Astrocyte (in vitro differentiated cells and primary cell): ENCODE measurements at regions not wholly inside any gene's neighbourhood (a gene's known extent, or its start where the extent isn't known, plus 50 kb on each side); places are given as distances from the start of the nearest gene placed in this dataset.

Source experiments
- DNase-seq: peaks from one replicate; pipeline ENCODE4 v3.0.0-alpha.2; 2010; ENCODE audit warnings: low read depth
- FAIRE-seq: peaks from 2 replicates; lab custom pipeline; 2011; peaks lifted over from hg19 to GRCh38; lab: Jason Lieb, UNC
- H2AFZ ChIP-seq: 2 replicates; pipeline ENCODE4 v1.6.0; 2012; ENCODE audit warnings: low read depth, low read length, inconsistent platforms
- H3K27ac ChIP-seq: 2 replicates; pipeline ENCODE4 v1.5.1; 2011; ENCODE audit warnings: low read depth, low read length, inconsistent platforms
- H3K27me3 ChIP-seq: 2 replicates; pipeline ENCODE4 v1.6.0; 2011; ENCODE audit warnings: low read length, inconsistent platforms; ENCODE audit not compliant: insufficient read depth
- H3K36me3 ChIP-seq: 2 replicates; pipeline ENCODE4 v1.5.1; 2011; ENCODE audit warnings: low read length, inconsistent platforms; ENCODE audit not compliant: insufficient read depth
- H3K4me1 ChIP-seq: 2 replicates; pipeline ENCODE4 v1.5.1; 2011; ENCODE audit warnings: low read length, inconsistent platforms; ENCODE audit not compliant: insufficient read depth
- H3K4me2 ChIP-seq: 2 replicates; pipeline ENCODE4 v1.6.0; 2012; ENCODE audit warnings: low read length, inconsistent platforms
- H3K4me3 ChIP-seq: 2 replicates; pipeline ENCODE4 v1.5.1; 2011; ENCODE audit warnings: low read depth, mild to moderate bottlenecking, low read length, inconsistent platforms; ENCODE audit not compliant: insufficient read depth
- H3K79me2 ChIP-seq: 2 replicates; pipeline ENCODE4 v1.6.0; 2012; ENCODE audit warnings: mild to moderate bottlenecking, low read length, inconsistent platforms; ENCODE audit not compliant: insufficient read depth
- H3K9ac ChIP-seq: 2 replicates; pipeline ENCODE4 v1.6.0; 2012; ENCODE audit warnings: mild to moderate bottlenecking, low read length, inconsistent platforms
- H3K9me3 ChIP-seq: 2 replicates; pipeline ENCODE4 v1.5.1; 2012; ENCODE audit warnings: low read depth, mild to moderate bottlenecking, low read length, inconsistent platforms; ENCODE audit not compliant: insufficient read depth
- H4K20me1 ChIP-seq: 2 replicates; pipeline ENCODE4 v1.6.0; 2012; ENCODE audit warnings: low read length, inconsistent platforms; ENCODE audit not compliant: insufficient read depth
- H3K27ac Mint-ChIP-seq: one replicate; pipeline ENCODE4 v1.8.0; 2021; ENCODE audit warnings: mild to moderate bottlenecking, mixed read lengths; ENCODE audit not compliant: unreplicated experiment
- H3K27me3 Mint-ChIP-seq: one replicate; pipeline ENCODE4 v1.8.0; 2021; ENCODE audit warnings: low read depth, mixed read lengths; ENCODE audit not compliant: unreplicated experiment
- H3K36me3 Mint-ChIP-seq: one replicate; pipeline ENCODE4 v1.8.0; 2021; ENCODE audit warnings: low read depth, mixed read lengths; ENCODE audit not compliant: unreplicated experiment
- H3K4me1 Mint-ChIP-seq: one replicate; pipeline ENCODE4 v1.8.0; 2021; ENCODE audit warnings: low read depth, mixed read lengths; ENCODE audit not compliant: unreplicated experiment
- H3K4me3 Mint-ChIP-seq: one replicate; pipeline ENCODE4 v1.8.0; 2021; ENCODE audit warnings: mild to moderate bottlenecking, moderate library complexity, mixed read lengths; ENCODE audit not compliant: unreplicated experiment
- H3K9me3 Mint-ChIP-seq: one replicate; pipeline ENCODE4 v1.8.0; 2021; ENCODE audit warnings: mild to moderate bottlenecking, mixed read lengths; ENCODE audit not compliant: unreplicated experiment
- CTCF ChIP-seq: IDR thresholded peaks from 2 replicates; pipeline ENCODE4 v1.5.1; 2011; ENCODE audit warnings: low read depth, mild to moderate bottlenecking, inconsistent platforms, low read length, moderate library complexity; ENCODE audit not compliant: insufficient read depth
- EZH2 ChIP-seq: IDR thresholded peaks from 2 replicates; pipeline ENCODE4 v1.6.1; 2012; ENCODE audit warnings: mild to moderate bottlenecking, low read length, inconsistent platforms; ENCODE audit not compliant: insufficient read depth

- Histone ChIP-seq H3K4me1 (no peaks in the 10 kb centered on the region), H3K27ac (no peak overlapping the region), H3K4me2 (no peak overlapping the region), H3K36me3 (no peaks in the 10 kb centered on the region), H3K27me3 (no peaks in the 10 kb centered on the region), H3K9me3 (no peaks in the 10 kb centered on the region), H4K20me1 (no peaks in the 10 kb centered on the region), H3K9ac (no peak overlapping the region), H3K79me2 (no peaks in the 10 kb centered on the region), H3K4me3 (no peak overlapping the region), H2AFZ (no peak overlapping the region)
- DNase-seq: no peak
- no peak overlapping the region for H3K4me3 Mint-ChIP-seq
- H3K27me3 Mint-ChIP-seq: no peaks in the 10 kb centered on the region
- FAIRE-seq: no peak
- H3K36me3 Mint-ChIP-seq: no peaks in the 10 kb centered on the region
- no peaks in the 10 kb centered on the region for H3K4me1 Mint-ChIP-seq
- TF ChIP-seq EZH2 (no peak), CTCF (no peak)
- H3K27ac Mint-ChIP-seq: no peak overlapping the region
- H3K9me3 Mint-ChIP-seq: no peaks in the 10 kb centered on the region
These were observed 276.1 kb downstream of the NR2F2 start for GRCh38 chr15:96606617-96607016.

DNA sequence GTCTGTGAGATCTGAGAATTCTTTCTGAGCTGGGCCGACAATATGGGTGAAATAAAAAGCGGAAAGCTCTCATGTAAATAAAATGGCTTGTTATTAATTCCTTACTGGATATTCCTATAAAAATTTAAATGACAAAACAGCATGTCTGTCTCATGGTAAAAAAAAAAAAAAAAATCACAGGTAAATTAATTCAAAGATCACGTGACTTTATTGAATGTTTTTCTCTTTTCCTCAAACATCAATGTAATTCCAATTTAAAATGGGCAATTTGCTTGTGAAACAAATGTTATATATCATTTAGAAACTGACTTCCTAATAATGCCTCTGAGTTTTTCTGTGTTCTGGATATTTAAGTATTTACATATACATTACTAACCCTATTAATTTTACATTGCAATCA is 280.3 kb downstream of the NR2F2 start:
- no peaks in the 10 kb centered on the region for H3K4me1 Mint-ChIP-seq
- FAIRE-seq: no peak

More for the DNA sequence above, 280.3 kb downstream of the NR2F2 start:
- Mint-ChIP-seq H3K9me3 (peaks cover 5% of the 10 kb centered on the region), H3K27me3 (no peaks in the 10 kb centered on the region), H3K27ac (no peak overlapping the region), H3K4me3 (no peak overlapping the region), H3K36me3 (no peaks in the 10 kb centered on the region)
- no peak overlapping the region for H3K4me2 ChIP-seq
- H3K4me3 ChIP-seq: no peak overlapping the region
- H3K9ac ChIP-seq: no peak overlapping the region
- H3K9me3 ChIP-seq: no peaks in the 10 kb centered on the region
- DNase-seq: no peak
- no peaks in the 10 kb centered on the region for H3K27me3 ChIP-seq
- no peaks in the 10 kb centered on the region for H3K36me3 ChIP-seq
- H2AFZ ChIP-seq: no peak overlapping the region
- no peaks in the 10 kb centered on the region for H3K4me1 ChIP-seq
- H4K20me1 ChIP-seq: no peaks in the 10 kb centered on the region
- no peaks in the 10 kb centered on the region for H3K79me2 ChIP-seq
- TF ChIP-seq EZH2 (no peak), CTCF (no peak)
- H3K27ac ChIP-seq: no peak overlapping the region
